HUES48 (cell line): ENCODE measurements at regions not wholly inside any gene's neighbourhood (a gene's known extent, or its start where the extent isn't known, plus 50 kb on each side); places are given as distances from the start of the nearest gene placed in this dataset.
"Not testable (repeated sequence)": the region's sequence is repeated elsewhere in the genome, so short reads cannot be mapped to it uniquely, and the experiment has no call there.

Experiments
- H3K27ac ChIP-seq: one replicate; pipeline ENCODE4 v1.7.0; 2013; ENCODE audit warnings: low read depth, low read length, inconsistent platforms
- H3K27me3 ChIP-seq: 2 replicates; pipeline ENCODE4 v1.6.1; 2013; ENCODE audit warnings: mild to moderate bottlenecking, low read length; ENCODE audit not compliant: control insufficient read depth, insufficient read depth
- H3K36me3 ChIP-seq: 2 replicates; pipeline ENCODE4 v1.6.1; 2013; ENCODE audit warnings: low read length; ENCODE audit not compliant: control insufficient read depth, insufficient read depth
- H3K4me1 ChIP-seq: 2 replicates; pipeline ENCODE4 v1.6.1; 2013; ENCODE audit warnings: mild to moderate bottlenecking, low read length; ENCODE audit not compliant: control insufficient read depth, insufficient read depth
- H3K4me3 ChIP-seq: 2 replicates; pipeline ENCODE4 v1.5.1; 2013; ENCODE audit warnings: mild to moderate bottlenecking, low read depth, low read length
- H3K9ac ChIP-seq: 2 replicates; pipeline ENCODE4 v1.6.1; 2013; ENCODE audit warnings: mild to moderate bottlenecking, low read depth, low read length, moderate library complexity
- H3K9me3 ChIP-seq: 2 replicates; pipeline ENCODE4 v1.6.1; 2013; ENCODE audit warnings: low read length; ENCODE audit not compliant: control insufficient read depth, insufficient read depth

DNA sequence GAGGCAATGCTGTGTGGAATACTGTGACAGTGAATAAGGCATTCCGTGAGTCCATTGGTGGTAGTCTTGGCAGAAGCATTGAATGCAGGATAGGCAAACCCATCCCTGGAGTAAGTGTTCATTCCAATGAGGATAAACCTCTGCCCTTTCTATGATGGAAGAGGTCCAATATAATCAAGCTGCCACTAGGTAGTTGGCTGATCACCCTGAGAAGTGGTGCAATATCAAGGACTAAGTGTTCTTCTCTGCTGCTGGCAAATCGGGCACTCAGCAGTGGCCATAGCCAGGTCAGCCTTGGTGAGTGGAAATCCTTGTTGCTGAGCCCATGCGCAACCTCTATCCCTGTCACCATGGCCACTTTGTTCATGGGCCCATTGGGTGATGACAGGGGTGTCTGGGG lies 70.1 kb downstream of the FBXO4 start:
- H3K9ac ChIP-seq = no peak overlapping the region
- H3K27ac ChIP-seq = no peak overlapping the region
- H3K4me1 ChIP-seq = no peaks in the 10 kb centered on the region
- H3K4me3 ChIP-seq = no peak overlapping the region
- no peaks in the 10 kb centered on the region for H3K36me3 ChIP-seq
- H3K9me3 ChIP-seq = no peaks in the 10 kb centered on the region
- no peaks in the 10 kb centered on the region for H3K27me3 ChIP-seq

DNA sequence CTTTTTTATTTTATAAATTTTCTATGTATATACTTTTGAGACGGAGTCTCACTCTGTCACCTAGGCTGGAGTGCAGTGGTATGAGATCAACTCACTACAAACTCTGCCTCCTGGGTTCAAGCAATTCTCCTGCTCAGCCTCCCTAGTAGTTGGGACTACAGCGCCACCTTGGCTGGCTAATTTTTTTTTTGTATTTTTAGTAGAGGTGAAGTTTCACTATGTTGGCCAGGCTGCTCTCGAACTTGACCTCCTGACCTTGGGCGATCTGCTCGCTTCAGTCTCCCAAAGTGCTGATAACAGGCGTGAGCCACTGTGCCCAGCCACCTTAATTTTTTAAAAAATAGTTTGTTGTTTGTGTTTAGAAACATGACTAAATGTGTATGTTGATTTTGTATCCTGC lies 76.6 kb downstream of the FBXO4 start:
- Histone ChIP-seq H3K9ac (no peak overlapping the region), H3K36me3 (no peaks in the 10 kb centered on the region), H3K27ac (no peak overlapping the region), H3K27me3 (no peaks in the 10 kb centered on the region), H3K9me3 (no peaks in the 10 kb centered on the region), H3K4me1 (no peaks in the 10 kb centered on the region), H3K4me3 (no peak overlapping the region)

DNA sequence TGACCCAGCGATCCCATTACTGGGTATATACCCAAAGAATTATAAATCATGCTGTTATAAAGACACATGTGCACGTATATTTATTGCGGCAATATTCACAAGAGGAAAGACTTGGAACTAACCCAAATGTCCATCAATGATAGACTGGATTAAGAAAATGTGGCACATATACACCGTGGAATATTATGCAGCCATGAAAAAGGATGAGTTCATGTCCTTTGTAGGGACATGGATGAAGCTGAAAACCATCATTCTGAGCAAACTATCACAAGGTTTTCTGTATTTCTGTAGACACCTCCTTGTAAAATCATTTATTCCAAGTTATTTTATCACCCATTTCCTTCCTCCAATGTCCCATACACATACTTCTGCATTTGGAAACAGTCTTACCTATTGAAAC lies 78.8 kb downstream of the FBXO4 start:
- H3K27ac ChIP-seq, H3K9me3 ChIP-seq, H3K4me1 ChIP-seq, H3K4me3 ChIP-seq, H3K9ac ChIP-seq, H3K36me3 ChIP-seq, H3K27me3 ChIP-seq: not testable (repeated sequence)

DNA sequence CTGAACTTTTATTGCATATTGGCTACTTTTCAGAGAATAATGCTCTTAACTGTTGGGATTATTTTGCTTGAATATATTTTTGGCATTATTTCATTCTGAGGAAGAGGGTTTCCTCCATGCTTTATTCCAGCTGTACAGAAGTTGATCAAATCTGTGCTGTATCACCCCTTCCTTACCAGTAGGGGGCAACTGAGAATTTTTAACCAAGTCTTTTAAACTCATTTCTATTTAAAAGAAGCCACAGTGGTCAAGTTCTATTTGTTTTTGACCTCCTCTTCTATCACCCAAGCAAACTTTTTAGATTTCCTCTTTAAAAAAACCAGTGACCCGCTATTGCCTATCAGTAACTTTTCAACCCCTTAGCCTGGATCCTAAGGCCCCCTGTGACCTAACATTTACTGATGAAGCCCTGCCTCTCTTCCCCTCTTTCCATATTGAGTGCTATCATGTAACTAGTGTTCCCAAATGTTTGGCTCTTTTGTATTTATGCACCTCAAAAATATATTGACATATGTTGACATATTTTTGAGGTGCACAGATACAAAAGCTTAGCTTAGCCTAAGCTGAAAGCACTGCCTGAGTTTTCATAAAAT lies 80.6 kb downstream of the FBXO4 start:
- Histone ChIP-seq H3K27me3 (no peaks in the 10 kb centered on the region), H3K9me3 (no peaks in the 10 kb centered on the region), H3K4me1 (no peaks in the 10 kb centered on the region), H3K36me3 (no peaks in the 10 kb centered on the region), H3K4me3 (no peak overlapping the region), H3K9ac (no peak overlapping the region), H3K27ac (no peak overlapping the region)

DNA sequence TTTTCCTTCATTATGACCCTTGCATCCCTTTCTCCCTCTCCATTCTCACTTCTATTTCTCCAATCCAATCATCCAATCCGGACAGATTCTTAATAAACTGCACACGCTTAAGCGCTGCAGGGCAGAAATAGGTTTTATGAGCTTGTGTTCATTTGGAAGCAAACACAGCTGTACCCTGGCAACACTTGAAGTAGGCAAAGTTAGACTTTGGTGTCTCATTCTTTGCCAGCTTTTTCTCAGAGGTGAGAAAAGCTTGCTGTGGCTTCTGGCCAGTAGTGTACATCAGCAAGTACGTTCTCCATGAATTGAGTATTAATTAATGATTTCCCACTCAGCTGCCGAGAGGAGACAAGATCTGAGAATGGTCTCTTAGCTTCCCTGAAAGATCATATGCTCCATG lies 88.5 kb downstream of the FBXO4 start:
- H3K27ac ChIP-seq = no peak overlapping the region
- no peaks in the 10 kb centered on the region for H3K36me3 ChIP-seq
- H3K4me3 ChIP-seq = no peak overlapping the region
- H3K4me1 ChIP-seq = no peaks in the 10 kb centered on the region
- H3K9me3 ChIP-seq = no peaks in the 10 kb centered on the region
- no peak overlapping the region for H3K9ac ChIP-seq
- H3K27me3 ChIP-seq = no peaks in the 10 kb centered on the region

DNA sequence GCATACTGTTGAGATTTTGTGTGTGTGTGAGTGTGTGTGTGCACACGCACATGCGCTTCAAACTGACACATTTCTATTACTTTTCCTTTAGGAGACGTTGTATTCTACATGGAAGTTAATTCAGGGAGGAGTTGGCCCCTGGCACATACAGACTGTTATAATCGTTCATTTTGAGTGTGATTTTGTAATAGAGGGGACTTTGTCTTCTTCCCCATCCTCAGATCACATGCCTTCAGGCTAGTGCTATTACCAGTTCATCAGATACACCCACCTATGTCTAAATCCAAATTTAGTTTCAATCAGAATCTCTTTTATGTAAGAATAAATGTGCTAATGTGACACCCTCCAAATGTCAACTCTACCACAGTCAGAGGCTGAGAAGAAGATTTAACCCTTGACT lies 90.2 kb downstream of the FBXO4 start:
- no peak overlapping the region for H3K27ac ChIP-seq
- no peak overlapping the region for H3K4me3 ChIP-seq
- H3K9ac ChIP-seq = no peak overlapping the region
- H3K36me3 ChIP-seq = no peaks in the 10 kb centered on the region
- no peaks in the 10 kb centered on the region for H3K4me1 ChIP-seq
- no peaks in the 10 kb centered on the region for H3K9me3 ChIP-seq
- no peaks in the 10 kb centered on the region for H3K27me3 ChIP-seq

DNA sequence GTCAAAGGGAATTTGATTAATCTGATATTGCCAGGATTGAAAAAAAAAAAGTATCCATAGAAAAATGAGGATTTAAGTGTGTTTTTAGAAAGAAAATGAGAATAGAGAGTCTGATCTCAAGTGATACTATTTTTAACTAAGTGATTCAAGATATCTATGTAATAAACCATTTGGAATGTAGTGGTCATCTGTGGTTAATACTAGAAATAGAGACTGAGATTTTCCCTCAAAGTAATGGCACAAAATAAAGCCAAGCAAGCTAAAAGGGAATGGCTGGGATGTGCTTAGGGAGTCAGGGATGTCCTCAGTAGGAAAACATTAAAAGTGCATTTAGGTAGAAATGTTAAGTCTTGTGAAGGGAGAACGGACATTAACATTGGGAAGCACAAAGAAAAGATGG lies 90.6 kb downstream of the FBXO4 start:
- no peaks in the 10 kb centered on the region for H3K36me3 ChIP-seq
- H3K27me3 ChIP-seq = no peaks in the 10 kb centered on the region
- no peak overlapping the region for H3K9ac ChIP-seq
- H3K4me3 ChIP-seq = no peak overlapping the region
- H3K27ac ChIP-seq = no peak overlapping the region
- H3K4me1 ChIP-seq = 0 out of 2 replicates have a peak, but pooled peaks cover 2% of the 10 kb centered on the region
- no peaks in the 10 kb centered on the region for H3K9me3 ChIP-seq

DNA sequence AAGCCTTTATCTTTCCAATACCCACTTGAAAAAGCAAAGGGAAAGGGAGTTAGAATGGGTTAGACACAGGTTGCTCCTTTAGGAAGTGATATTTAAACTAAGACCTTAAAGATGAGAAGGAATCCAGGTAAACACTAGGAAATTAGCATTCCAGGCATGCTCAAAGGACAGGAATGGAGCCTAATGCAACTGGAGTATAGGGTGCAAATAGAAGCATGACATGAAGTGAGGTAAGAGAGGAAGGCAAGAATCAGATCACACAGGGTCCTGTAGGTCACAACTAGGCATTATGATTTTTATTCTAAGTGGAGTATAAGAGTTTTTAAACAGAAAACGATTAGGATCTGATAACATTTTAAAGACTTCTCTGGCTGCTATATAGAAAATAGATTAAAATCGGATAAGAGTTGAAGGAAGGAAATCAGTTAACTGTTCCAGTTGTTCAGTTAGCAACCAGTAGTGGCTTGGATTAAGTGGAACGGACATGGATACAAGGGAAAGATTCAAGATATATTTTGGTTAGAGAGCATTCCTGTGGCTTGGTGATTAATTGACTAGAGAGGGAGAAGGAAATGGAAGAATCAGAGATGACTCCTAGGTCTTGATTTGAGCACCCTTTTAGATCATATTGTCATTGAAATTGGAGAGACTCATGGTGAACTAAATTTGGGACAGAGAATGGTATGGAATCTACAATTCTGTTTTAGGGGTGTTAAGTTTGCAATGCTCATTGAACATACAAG lies 95.9 kb downstream of the FBXO4 start:
- 0 out of 2 replicates have a peak, but pooled peaks cover 4% of the 10 kb centered on the region for H3K4me1 ChIP-seq
- no peak overlapping the region for H3K4me3 ChIP-seq
- no peaks in the 10 kb centered on the region for H3K9me3 ChIP-seq
- no peaks in the 10 kb centered on the region for H3K36me3 ChIP-seq
- H3K9ac ChIP-seq = peak overlapping the region; percentile 20; the same call in 1 of the 2 replicates
- no peak overlapping the region for H3K27ac ChIP-seq
- H3K27me3 ChIP-seq = no peaks in the 10 kb centered on the region

DNA sequence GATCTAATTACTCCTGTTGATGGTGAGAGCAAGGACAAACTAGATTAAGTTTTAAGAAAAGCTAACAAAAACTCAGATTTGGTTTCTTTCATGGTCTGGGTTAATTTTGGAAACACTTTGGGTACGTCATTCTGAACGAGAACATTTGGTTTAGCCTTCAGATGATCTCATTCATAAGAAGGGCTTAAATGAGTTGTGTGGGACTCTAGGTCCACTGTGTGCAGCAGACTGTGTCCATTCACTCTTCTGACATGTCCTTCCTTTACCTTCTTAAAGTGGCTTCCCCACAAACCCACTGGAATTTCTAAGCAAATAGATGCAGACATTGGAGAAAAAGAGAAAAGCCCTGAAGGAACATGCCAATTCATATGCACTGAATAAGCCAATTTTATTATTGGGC lies 96.8 kb downstream of the FBXO4 start:
- no peak overlapping the region for H3K27ac ChIP-seq
- H3K9me3 ChIP-seq = no peaks in the 10 kb centered on the region
- H3K4me1 ChIP-seq = 0 out of 2 replicates have a peak, but pooled peaks cover 4% of the 10 kb centered on the region
- no peaks in the 10 kb centered on the region for H3K36me3 ChIP-seq
- no peak overlapping the region for H3K4me3 ChIP-seq
- H3K9ac ChIP-seq = no peak overlapping the region
- no peaks in the 10 kb centered on the region for H3K27me3 ChIP-seq

DNA sequence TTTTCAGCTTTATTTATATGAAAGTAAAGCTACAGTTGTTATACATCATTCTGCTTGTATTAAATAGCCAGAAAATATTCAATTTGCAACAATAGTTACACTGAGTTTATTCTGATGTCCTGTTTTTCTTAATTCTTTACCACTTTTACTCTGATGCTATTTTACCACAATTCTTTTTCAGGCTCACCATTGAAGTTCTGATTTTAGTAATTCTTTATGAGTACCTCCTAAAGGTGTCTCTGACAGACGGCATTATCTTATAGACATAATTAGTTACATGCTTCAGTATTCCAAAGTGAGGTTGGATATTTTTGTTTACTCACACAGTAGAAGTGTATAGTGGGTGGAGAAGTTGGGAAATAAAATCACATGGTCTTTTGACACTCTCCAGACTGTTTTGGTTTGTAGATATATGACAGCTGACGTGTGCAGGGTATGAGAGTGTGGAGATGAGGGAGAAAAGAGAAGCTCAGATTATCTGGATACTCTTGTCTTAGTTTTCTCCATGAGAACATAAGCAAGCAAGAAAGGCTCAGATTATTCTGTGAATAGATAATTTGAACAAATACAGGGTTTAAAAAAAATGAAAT lies 97.4 kb downstream of the FBXO4 start:
- no peaks in the 10 kb centered on the region for H3K9me3 ChIP-seq
- 0 out of 2 replicates have a peak, but pooled peaks cover 4% of the 10 kb centered on the region for H3K4me1 ChIP-seq
- H3K36me3 ChIP-seq = no peaks in the 10 kb centered on the region
- no peak overlapping the region for H3K9ac ChIP-seq
- no peak overlapping the region for H3K4me3 ChIP-seq
- H3K27me3 ChIP-seq = no peaks in the 10 kb centered on the region
- H3K27ac ChIP-seq = no peak overlapping the region

DNA sequence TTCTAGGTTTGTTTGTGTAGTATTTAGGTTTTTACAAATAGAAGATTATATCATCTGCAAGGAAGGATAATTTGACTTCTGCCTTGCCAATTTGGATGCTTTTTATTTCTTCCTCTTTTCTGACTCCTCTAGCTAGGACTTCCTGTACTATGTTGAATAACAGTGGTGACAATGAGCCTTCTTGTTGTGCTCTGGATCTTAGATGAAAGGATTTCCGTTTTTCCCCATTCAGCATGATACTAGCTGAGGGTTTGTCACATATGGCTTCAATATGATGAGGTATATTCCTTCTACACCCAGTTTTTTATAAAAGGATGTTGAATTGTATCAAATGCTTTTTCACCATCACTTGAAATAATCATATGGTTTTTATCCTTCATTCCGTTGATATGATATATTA lies 101.4 kb downstream of the FBXO4 start:
- no peak overlapping the region for H3K4me3 ChIP-seq
- H3K36me3 ChIP-seq = no peaks in the 10 kb centered on the region
- no peak overlapping the region for H3K27ac ChIP-seq
- no peak overlapping the region for H3K9ac ChIP-seq
- H3K9me3 ChIP-seq = no peaks in the 10 kb centered on the region
- no peaks in the 10 kb centered on the region for H3K27me3 ChIP-seq
- no peaks in the 10 kb centered on the region for H3K4me1 ChIP-seq
